ENCODE measurements at regions not wholly inside any gene's neighbourhood (a gene's known extent, or its start where the extent isn't known, plus 50 kb on each side); places are given as distances from the start of the nearest gene placed in this dataset.

GRCh38 chr9:21569721-21570120, 87.6 kb upstream of the IFNE start:
- TF ChIP-seq CTCF (IDR thresholded peaks at IDR 0.05) (no peak), POLR2AphosphoS5 (IDR thresholded peaks at IDR 0.05) (no peak), POLR2A (IDR thresholded peaks at IDR 0.05) (no peak)
